MM.1S (cell line): ENCODE measurements at regions not wholly inside any gene's neighbourhood (a gene's known extent, or its start where the extent isn't known, plus 50 kb on each side); places are given as distances from the start of the nearest gene placed in this dataset.

Source experiments
- EZH2 ChIP-seq: fragments of 300-600 bp; sonication (generic); optimal IDR thresholded peaks from 2 replicates; pipeline ENCODE3; 2017; ENCODE audit warnings: low read depth, mild to moderate bottlenecking, antibody characterized with exemption, low read length, mixed read lengths
- TF ChIP-seq, protein P1 (sequence below): fragments of 300-600 bp; sonication (generic); IDR thresholded peaks from 2 replicates; pipeline ENCODE4 v1.5.1; 2016; ENCODE audit warnings: antibody characterized with exemption, low read length, mixed read lengths

DNA sequence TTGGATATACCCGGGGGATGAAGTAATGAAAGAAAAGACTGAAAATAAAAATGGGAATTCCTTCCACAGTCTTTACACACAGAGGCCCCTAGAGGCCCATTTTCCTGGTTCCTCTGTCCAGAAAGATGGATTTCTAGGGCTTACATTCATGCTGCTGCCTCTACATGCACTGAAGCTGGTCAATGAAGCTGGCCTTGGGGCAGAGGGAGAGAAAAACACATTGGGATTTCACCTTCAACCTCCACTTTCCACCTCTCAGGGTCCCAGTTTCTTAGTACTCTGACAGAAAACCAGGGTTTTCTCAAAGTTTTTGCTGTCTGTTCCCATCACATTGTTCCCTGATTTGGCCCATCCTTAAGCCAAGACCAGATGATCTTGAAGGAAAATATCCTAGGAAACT, 154.6 kb upstream of the ZSWIM2 start:
- TF ChIP-seq, protein P1, sequence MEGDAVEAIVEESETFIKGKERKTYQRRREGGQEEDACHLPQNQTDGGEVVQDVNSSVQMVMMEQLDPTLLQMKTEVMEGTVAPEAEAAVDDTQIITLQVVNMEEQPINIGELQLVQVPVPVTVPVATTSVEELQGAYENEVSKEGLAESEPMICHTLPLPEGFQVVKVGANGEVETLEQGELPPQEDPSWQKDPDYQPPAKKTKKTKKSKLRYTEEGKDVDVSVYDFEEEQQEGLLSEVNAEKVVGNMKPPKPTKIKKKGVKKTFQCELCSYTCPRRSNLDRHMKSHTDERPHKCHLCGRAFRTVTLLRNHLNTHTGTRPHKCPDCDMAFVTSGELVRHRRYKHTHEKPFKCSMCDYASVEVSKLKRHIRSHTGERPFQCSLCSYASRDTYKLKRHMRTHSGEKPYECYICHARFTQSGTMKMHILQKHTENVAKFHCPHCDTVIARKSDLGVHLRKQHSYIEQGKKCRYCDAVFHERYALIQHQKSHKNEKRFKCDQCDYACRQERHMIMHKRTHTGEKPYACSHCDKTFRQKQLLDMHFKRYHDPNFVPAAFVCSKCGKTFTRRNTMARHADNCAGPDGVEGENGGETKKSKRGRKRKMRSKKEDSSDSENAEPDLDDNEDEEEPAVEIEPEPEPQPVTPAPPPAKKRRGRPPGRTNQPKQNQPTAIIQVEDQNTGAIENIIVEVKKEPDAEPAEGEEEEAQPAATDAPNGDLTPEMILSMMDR: no peak
- no peak for TF ChIP-seq EZH2
